Activated B cell treated with CpG ODN at 0.5 μM for 24 hours (primary cell): ENCODE measurements at regions not wholly inside any gene's neighbourhood (a gene's known extent, or its start where the extent isn't known, plus 50 kb on each side); places are given as distances from the start of the nearest gene placed in this dataset.
"Not testable (repeated sequence)": the region's sequence is repeated elsewhere in the genome, so short reads cannot be mapped to it uniquely, and the experiment has no call there.

Source experiments
- ATAC-seq: fragments of 200-7000 bp; cut with Tn5 transposase; one replicate; pipeline ENCODE4 v1.10.0; 2021; ENCODE audit warnings: low read depth, mild to moderate bottlenecking, moderate library complexity
- CTCF ChIA-PET: fragments of 350-600 bp; sonication (Branson Sonifier 250); formaldehyde crosslinking; loops from one replicate; lab custom pipeline; 2021; ENCODE audit warnings: antibody characterized with exemption; lab: Charles Lee
- POLR2A ChIA-PET: fragments of 350-600 bp; sonication (Branson Sonifier 250); formaldehyde crosslinking; loops from one replicate; lab custom pipeline; 2021; ENCODE audit warnings: antibody characterized with exemption; lab: Charles Lee
- DNase-seq: peaks from one replicate; pipeline ENCODE4 v3.0.0; 2022
- H3K27ac Mint-ChIP-seq: one replicate; pipeline ENCODE4 v1.8.0; 2020; ENCODE audit warnings: mixed read lengths
- H3K27me3 Mint-ChIP-seq: one replicate; pipeline ENCODE4 v1.8.0; 2021; ENCODE audit warnings: mixed read lengths
- H3K36me3 Mint-ChIP-seq: one replicate; pipeline ENCODE4 v1.8.0; 2021; ENCODE audit warnings: low read depth, mixed read lengths
- H3K4me1 Mint-ChIP-seq: one replicate; pipeline ENCODE4 v1.8.0; 2021; ENCODE audit warnings: mixed read lengths
- H3K4me3 Mint-ChIP-seq: one replicate; pipeline ENCODE4 v1.8.0; 2020; ENCODE audit warnings: mild to moderate bottlenecking, mixed read lengths
- H3K9me3 Mint-ChIP-seq: one replicate; pipeline ENCODE4 v1.8.0; 2020; ENCODE audit warnings: mixed read lengths
- CTCF ChIP-seq: fragments of 200-600 bp; IDR thresholded peaks from one replicate; pipeline ENCODE4 v1.8.0; 2022; ENCODE audit warnings: antibody characterized with exemption, mild to moderate bottlenecking
- intact Hi-C: fragments of 100-400 bp; cut with micrococcal nuclease; formaldehyde crosslinking; loops from one replicate; pipeline ENCODE4 v1.15.1; 2024

- Mint-ChIP-seq H3K27me3 (no peaks in the 10 kb centered on the region), H3K36me3 (no peaks in the 10 kb centered on the region), H3K9me3 (no peaks in the 10 kb centered on the region), H3K4me3 (no peak overlapping the region), H3K4me1 (peaks cover 5% of the 10 kb centered on the region), H3K27ac (no peak overlapping the region)
- POLR2A ChIA-PET, result no interaction called here
- ATAC-seq (no peak), DNase-seq (no peak)
- intact Hi-C loops, result no loop called here
- TF ChIP-seq CTCF, result no peak
- CTCF ChIA-PET, result no interaction called here
Measured at GRCh38 chr22:25496396-25497064, 67.9 kb upstream of the GRK3 start.

- intact Hi-C loops, result no loop called here
- no peak for TF ChIP-seq CTCF
- ATAC-seq, result no peak
- no peak for DNase-seq
- Mint-ChIP-seq H3K27ac (no peak overlapping the region), H3K36me3 (no peaks in the 10 kb centered on the region), H3K4me1 (peaks cover 5% of the 10 kb centered on the region), H3K4me3 (no peak overlapping the region), H3K9me3 (no peaks in the 10 kb centered on the region), H3K27me3 (no peaks in the 10 kb centered on the region)
- POLR2A ChIA-PET, result no interaction called here
- CTCF ChIA-PET, result no interaction called here
Measured at GRCh38 chr22:25497181-25497641, 67.3 kb upstream of the GRK3 start.

- POLR2A ChIA-PET, result no interaction called here
- no peak for ATAC-seq
- H3K4me3 Mint-ChIP-seq, result no peak overlapping the region
Measured at GRCh38 chr22:25497716-25498115, 66.8 kb upstream of the GRK3 start.

GRCh38 chr22:25500671-25501070 lies 63.8 kb upstream of the GRK3 start:
- H3K4me3 Mint-ChIP-seq, POLR2A ChIA-PET, H3K27me3 Mint-ChIP-seq, H3K27ac Mint-ChIP-seq, intact Hi-C loops, CTCF ChIA-PET, H3K9me3 Mint-ChIP-seq, ATAC-seq, DNase-seq, H3K4me1 Mint-ChIP-seq, H3K36me3 Mint-ChIP-seq: not testable (repeated sequence)

More at GRCh38 chr22:25497716-25498115, 66.8 kb upstream of the GRK3 start:
- CTCF ChIA-PET, result no interaction called here
- no peak for TF ChIP-seq CTCF
- DNase-seq, result no peak
- intact Hi-C loops, result no loop called here
- Mint-ChIP-seq H3K9me3 (no peaks in the 10 kb centered on the region), H3K27ac (no peak overlapping the region), H3K36me3 (no peaks in the 10 kb centered on the region), H3K4me1 (peaks cover 5% of the 10 kb centered on the region), H3K27me3 (no peaks in the 10 kb centered on the region)

GRCh38 chr22:25504017-25504416 lies 60.5 kb upstream of the GRK3 start:
- POLR2A ChIA-PET, H3K4me1 Mint-ChIP-seq, H3K36me3 Mint-ChIP-seq, H3K27ac Mint-ChIP-seq, DNase-seq, H3K4me3 Mint-ChIP-seq, H3K27me3 Mint-ChIP-seq, CTCF ChIA-PET, intact Hi-C loops, ATAC-seq, H3K9me3 Mint-ChIP-seq: not testable (repeated sequence)

- Mint-ChIP-seq H3K36me3 (peaks cover 14% of the 10 kb centered on the region), H3K4me3 (no peak overlapping the region), H3K4me1 (no peaks in the 10 kb centered on the region), H3K27ac (no peak overlapping the region), H3K9me3 (no peaks in the 10 kb centered on the region), H3K27me3 (no peaks in the 10 kb centered on the region)
- CTCF ChIA-PET, result no interaction called here
- DNase-seq (no peak), ATAC-seq (no peak)
- POLR2A ChIA-PET, result no interaction called here
- intact Hi-C loops, result no loop called here
- no peak for TF ChIP-seq CTCF
Measured at GRCh38 chr22:25508161-25508560, 56.3 kb upstream of the GRK3 start.
